ENCODE measurements at regions not wholly inside any gene's neighbourhood (a gene's known extent, or its start where the extent isn't known, plus 50 kb on each side); places are given as distances from the start of the nearest gene placed in this dataset.
"Not testable (repeated sequence)": the region's sequence is repeated elsewhere in the genome, so short reads cannot be mapped to it uniquely, and the experiment has no call there.

DNA sequence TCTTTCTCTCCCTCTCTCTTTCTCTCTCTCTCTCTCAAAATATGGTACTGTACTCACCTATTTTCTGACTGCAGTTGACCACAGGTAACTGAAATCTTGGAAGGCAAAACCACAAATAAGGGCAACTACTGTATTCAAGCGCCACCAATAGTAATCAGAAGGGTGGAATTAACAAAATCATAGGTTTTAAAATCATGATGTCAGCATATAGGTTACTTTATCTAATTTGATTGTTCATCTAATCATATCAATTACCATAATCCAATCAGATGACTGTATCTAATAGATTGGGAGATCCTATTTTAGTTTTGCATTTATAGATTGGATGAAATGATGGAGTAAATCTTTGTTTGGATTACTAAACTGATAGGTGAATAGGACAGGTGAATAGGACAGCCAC is 155.8 kb upstream of the KITLG start:
- no peak for DNase-seq

DNA sequence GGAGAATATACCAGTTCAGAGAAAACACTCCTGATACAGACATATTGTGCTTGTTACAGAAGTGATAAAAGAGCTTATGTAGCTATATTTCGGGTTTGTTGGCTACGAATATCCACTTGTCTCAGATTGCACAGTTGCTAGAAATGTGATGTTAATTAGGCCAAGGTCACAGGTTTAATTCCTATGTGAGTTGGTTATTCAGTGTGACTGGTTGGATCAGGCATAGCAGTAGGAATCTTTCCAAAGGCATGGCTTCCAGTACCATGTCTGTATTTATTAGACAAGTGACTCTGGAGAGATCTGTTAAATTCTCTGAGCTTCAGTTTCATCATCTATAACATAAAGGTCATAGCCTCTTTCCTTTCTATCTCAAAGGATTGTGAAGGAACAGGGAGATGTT is 152.7 kb upstream of the KITLG start:
- DNase-seq = no peak

GRCh38 chr12:88729196-88729595 is 148.9 kb upstream of the KITLG start:
- DNase-seq = no peak

DNA sequence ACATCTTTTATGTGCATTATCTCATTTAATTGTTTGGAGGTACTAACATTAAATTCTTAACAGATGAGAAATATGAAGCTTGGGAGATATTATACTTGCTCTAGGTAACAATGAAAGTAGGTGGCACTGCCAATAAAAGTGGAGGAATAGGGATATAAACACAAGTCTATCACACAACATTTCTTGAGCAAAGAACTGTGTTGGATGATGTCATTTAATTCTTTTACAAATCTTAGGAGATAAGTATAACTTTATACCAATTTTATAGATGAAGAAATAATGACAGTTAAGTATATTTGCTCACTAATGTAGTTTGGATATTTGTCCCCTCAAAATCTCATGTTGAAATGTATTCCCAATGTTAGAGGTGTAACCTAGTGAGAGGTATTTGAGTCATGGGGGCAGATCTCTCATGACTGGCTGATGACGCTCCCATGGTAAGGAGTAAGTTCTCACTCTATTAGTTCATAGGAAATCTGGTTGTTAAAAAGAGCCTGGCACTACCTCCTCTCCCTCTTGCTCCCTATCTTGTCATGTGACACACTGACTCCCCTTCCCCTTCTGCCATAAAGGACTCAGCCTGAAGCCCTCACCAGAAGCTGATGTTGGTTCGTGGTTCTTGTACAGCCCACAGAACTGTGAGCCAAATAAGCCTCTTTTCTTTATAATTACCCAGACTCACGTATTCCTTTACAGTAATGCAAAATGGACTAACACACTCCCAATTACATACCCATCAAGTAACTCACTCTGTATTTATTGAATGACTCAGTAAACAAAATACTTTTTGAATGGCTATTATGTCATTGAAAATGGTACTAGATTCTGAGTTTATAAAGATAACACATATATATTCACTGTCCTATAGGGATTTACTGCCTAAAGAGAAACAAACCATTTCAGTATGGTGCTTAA is 146.8 kb upstream of the KITLG start:
- peak; percentile 25 for DNase-seq

GRCh38 chr12:88725592-88726143 is 145.4 kb upstream of the KITLG start:
- DNase-seq = no peak

DNA sequence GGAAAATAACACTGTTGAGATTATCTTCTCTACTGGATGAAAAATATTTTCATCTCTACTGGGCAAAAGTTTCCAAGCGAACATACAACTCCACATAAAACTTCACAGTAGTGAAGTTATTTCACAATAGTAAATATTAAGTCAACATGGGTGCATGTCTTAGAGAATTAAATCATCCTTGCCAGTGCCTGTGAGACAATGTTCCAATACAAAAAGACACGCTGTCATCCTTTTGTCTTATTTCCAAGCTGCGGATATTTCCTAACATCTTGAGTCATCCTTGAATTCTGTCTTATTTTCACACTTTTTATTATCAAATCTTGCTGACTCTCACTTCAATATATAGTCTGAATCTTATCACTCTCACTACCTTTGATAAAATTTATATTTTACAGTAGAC is 142.9 kb upstream of the KITLG start:
- peak; percentile 49 for DNase-seq

DNA sequence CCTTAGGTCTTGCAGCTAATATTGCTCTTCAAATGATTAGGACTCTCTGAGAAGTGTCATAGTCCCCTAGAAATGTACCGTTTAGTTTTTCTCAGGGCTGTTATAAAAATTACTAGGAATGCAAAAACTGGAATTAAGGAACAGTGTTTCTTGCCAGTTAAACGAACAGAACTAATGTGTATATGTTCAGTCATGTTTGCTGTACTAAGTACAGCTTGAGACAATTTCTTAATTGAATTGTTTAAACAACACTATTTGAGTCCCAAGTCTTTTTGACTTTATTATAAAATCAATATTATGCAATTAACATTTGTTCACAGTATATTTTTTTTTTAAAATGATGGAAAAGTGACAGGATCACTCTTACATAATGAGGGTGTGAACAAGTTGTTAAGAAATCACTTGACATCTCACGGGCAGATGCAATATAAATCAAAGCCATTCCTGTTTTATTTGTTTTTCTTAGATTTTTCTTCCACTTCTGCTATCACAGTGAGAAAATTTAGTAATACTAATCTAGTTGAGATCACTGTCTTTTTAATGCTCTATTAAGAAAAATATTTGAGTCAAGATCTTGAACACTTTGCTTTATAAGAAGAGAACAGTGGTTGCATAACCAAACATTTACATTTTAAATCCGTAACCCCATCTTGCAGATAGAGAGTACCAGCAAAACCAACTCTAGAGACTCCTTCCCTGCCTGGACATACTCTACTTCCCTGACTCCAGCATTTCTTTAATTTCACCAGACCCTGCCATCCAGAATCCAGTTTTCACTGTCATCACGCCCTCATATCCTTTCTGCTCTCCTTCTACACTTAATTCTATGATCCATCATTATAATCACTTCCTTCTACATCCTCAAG is 140.7 kb upstream of the KITLG start:
- DNase-seq = no peak

GRCh38 chr12:88720231-88720630 is 140.0 kb upstream of the KITLG start:
- DNase-seq = no peak

GRCh38 chr12:88717188-88717587 is 136.9 kb upstream of the KITLG start:
- DNase-seq = no peak

DNA sequence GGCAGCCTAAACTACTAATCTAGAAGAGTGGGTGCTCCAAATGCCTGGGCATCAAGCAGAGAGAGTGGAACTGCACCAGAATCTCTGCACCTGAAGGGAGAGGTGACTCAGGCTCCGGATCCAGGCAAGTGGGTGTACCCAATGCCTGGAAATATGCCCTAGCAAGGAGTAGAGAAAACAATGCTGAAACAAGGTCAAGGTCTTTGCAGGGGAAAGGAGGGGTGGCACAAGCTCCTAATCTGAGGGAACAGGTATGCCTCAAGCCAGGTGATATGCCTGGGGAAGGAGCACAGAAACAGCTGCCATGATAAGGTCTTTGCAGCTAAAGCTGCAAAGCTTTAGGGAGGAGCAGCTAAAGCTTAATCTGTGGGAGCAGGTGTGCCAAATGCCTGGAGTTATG is 136.0 kb upstream of the KITLG start:
- DNase-seq = no peak

DNA sequence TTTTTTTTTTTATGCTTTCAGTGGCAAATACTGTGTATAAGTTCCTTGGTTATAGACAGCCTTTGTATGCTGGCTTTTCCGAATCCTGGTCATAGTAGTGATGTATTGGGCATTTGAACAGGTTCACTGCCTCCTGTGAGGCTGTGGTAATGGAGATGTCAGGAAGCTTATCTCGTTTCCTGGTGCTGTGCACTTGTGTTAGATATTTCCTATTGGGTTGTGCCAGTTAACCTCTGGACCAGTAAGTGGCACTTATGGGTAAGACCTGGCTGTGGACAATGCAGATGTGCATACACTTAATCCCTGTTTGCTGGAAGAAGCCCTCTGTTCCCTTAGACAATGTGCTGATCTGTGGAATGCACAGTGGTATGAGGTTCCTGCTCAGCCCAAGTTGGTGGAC is 135.4 kb upstream of the KITLG start:
- no peak for DNase-seq

GRCh38 chr12:88714263-88714882 is 134.1 kb upstream of the KITLG start:
- DNase-seq = not testable (repeated sequence)

GRCh38 chr12:88707800-88708199 is 127.5 kb upstream of the KITLG start:
- no peak for DNase-seq

- no peak for DNase-seq
These were observed 126.0 kb upstream of the KITLG start for GRCh38 chr12:88706286-88706685.

DNA sequence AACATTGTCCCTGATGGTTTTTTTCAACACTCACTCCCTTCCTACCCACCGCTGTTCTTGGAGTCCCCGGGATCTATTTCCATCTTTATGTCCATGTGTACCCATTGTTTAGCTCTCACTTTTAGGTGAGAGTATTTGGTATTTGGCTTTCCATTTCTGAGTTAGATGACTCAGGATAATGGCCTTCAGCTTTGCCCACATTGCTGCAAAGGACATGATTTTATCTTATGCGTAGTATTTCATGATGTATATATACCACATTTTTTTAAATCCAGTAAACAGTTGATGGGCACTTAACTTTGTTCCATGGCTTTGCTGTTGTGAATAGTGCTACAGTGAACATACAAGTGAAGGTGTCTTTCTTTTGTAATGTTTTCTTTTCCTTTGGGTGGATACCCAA is 123.5 kb upstream of the KITLG start:
- peak; percentile 10 for DNase-seq

- no peak for DNase-seq
These were observed 118.2 kb upstream of the KITLG start for GRCh38 chr12:88698471-88698870.

DNA sequence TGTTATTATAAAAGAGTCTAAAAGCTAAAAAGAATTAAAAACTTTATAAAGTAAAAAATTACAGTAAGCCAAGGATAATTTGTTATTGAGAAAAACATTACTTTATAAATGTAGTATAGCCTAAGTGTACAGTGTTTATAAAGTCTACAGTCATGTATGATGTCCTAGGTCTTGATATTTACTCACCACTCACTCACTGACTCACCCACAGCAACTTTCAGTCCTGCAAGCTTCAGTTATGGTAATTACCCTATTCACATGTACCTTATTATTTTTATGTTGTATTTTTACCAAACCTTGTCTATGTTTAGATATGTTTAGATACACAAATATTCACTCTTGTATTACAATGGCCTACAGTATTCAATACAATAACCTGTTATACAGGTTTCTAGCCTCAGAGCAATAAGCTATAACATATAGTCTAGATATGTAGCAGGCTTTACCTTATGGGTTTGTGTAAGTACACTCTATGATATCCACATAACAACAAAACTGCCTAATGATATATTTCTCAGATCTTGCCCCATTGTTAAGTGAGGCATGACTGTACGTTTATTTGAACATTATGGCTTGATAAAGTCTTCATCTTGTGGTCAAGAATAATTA is 113.7 kb upstream of the KITLG start:
- no peak for DNase-seq

DNA sequence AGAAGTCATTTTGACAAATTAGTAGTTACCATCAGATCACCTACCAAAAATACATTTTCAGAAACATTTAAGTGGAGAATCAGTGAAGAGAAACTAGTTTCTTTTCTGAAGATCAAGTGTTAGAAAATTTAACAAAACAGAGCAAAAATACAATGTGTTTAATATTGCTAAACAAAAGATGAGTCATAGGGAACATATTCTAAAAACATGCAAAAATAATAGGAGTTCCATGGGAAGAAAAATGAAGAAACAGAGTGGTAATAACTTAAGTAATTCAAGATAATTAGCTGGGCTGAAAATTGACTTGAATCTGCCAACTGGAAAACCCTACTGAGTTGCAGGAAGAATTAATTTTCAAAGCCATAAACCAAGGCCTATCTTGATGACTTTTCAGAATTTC is 111.5 kb upstream of the KITLG start:
- DNase-seq = no peak

DNA sequence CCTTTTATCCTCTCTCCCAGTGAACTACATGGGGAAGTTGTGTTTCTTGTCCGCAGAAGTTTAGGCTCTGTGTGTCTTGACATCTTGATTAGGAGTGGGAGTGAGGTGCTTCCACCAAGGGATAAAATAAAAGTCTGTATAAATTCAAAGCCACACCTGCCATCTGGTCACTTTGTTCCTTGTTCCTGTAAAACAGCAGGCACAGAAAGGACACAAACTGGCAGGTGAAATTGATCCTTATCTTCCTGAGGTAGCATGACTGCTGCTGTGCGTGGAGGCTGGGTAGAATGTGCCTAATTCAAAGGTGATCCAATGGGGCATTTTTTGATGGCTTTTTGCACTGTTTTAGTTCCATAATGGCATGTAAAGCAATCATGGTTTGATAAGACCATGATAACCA is 104.3 kb upstream of the KITLG start:
- DNase-seq = no peak

DNA sequence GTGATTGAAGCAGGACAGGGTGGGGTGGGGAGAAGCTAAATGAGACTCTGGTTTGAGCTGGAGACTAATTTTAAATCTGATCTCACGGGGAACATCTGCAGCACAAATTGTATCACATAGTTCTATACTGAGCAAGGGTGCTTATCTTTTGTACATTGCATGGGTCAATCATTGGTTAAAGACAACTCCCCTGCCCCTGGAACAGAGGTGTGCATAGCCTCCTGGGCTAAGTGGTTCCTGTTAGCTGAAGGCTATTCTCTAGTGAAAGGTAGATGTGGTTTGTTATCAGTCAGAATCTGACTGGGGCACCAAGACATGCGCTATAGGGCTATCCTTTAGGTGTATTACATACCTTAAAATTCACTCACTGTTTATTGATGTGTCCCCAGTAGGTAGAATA is 103.9 kb upstream of the KITLG start:
- no peak for DNase-seq

DNA sequence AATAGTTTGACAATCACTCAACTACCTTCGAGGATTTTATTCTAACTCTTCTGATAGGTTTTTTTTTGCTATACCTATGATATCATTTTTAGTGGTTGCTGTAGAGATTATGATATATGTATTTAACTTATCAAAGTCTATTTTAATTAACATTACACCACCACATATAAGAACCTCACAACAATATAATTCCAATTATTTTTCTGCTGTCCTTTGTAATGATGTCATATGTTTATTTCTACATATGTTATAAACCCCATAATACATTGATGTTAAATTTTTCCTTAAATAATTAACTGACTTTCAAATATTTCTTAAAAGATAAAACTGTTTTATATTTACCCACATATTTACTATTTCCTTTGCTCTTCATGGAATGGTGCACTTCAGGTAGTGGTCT is 103.4 kb upstream of the KITLG start:
- DNase-seq = no peak

GRCh38 chr12:88681271-88681670 is 101.0 kb upstream of the KITLG start:
- no peak for DNase-seq

DNA sequence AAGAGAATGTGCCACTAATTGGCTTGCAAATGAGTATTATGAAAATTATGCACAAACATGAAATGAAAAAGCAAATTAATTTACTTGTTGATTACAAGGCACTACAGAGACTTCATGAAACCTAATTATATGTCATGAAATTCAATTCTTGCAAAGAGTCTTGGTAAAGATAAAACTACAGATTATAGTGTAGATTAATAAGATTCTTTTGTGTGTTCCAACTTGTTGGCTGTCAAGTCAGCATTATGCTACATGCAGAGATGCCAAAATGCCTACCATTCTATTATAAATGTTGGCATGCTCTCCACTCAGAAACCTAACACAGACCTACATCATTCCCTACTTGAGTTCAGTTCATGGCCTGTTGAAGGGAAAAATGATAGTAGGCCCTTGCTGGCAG is 97.2 kb upstream of the KITLG start:
- DNase-seq = no peak
